ENCODE measurements at regions not wholly inside any gene's neighbourhood (a gene's known extent, or its start where the extent isn't known, plus 50 kb on each side); places are given as distances from the start of the nearest gene placed in this dataset.
A peak's percentile ranks its signal among the peaks of the same experiment; 100 is the strongest.

GRCh38 chr7:81135324-81135723, 216.5 kb upstream of the SEMA3C start:
- Histone ChIP-seq H3K9me1 (replicated peaks; ENCODE audit: control insufficient read depth, extremely low read depth, insufficient read depth, low read length) (no peaks in the 10 kb centered on the region), H3K4me1 (ENCODE audit: control insufficient read depth, extremely low read depth, insufficient read depth, low read length) (no peaks in the 10 kb centered on the region), H3K9ac (replicated peaks; ENCODE audit: extremely low read depth, insufficient read depth, low read length) (no peak overlapping the region), H3K27ac (ENCODE audit: insufficient read depth, low read depth, low read length) (no peak overlapping the region), H3K4me3 (replicated peaks in 1 of 3; ENCODE audit: insufficient read depth in 1 of 3, low read depth in 1 of 3, low read length in 3 of 3) (no peak overlapping the region), H3K9me3 (replicated peaks; ENCODE audit: control insufficient read depth, insufficient read depth, low read length) (no peaks in the 10 kb centered on the region), H3K36me3 (ENCODE audit: control insufficient read depth in 2 of 2, extremely low read depth in 1 of 2, insufficient read depth in 2 of 2, low read length in 2 of 2) (no peaks in the 10 kb centered on the region), H2AFZ (ENCODE audit: low read depth, low read length) (no peak overlapping the region), H3K79me2 (ENCODE audit: control insufficient read depth, insufficient read depth, low read length) (no peaks in the 10 kb centered on the region), H3K4me2 (ENCODE audit: insufficient read depth, low read length) (no peak overlapping the region), H3K27me3 (ENCODE audit: control insufficient read depth in 2 of 2, insufficient read depth in 2 of 2, low read length in 2 of 2) (no peaks in the 10 kb centered on the region), H4K20me1 (replicated peaks; ENCODE audit: control insufficient read depth, extremely low read depth, insufficient read depth, low read length) (no peaks in the 10 kb centered on the region)
- FAIRE-seq (no peak), DNase-seq (ENCODE audit: low read depth, low spot score) (no peak)
- dilution Hi-C loops (cut with MboI; ENCODE audit: extremely low pct_ligation_motif_present, low sequenced_read_pairs) (no loop called here), intact Hi-C loops (cut with micrococcal nuclease) (no loop called here)
- ChIA-PET CTCF (no interaction called here), POLR2A (no interaction called here)
- BruUV-seq (replicated peaks), result no TSS peak
- TF ChIP-seq POLR2AphosphoS5 (IDR thresholded peaks at IDR 0.05; ENCODE audit: insufficient read depth, low read depth, low read length) (no peak), GATA2 (IDR thresholded peaks at IDR 0.05; ENCODE audit: insufficient read depth, insufficient read length, low read depth, low read length) (no peak), POLR2A (IDR thresholded peaks at IDR 0.05; ENCODE audit: low read depth, low read length) (no peak), MYC (IDR thresholded peaks at IDR 0.05; ENCODE audit: low read depth, low read length) (no peak)

- H3K27me3 ChIP-seq (ENCODE audit: control insufficient read depth in 2 of 2, insufficient read depth in 2 of 2, low read length in 2 of 2), result no peaks in the 10 kb centered on the region
- H3K79me2 ChIP-seq (ENCODE audit: control insufficient read depth, insufficient read depth, low read length), result no peaks in the 10 kb centered on the region
- dilution Hi-C loops (cut with MboI; ENCODE audit: extremely low pct_ligation_motif_present, low sequenced_read_pairs) (no loop called here), intact Hi-C loops (cut with micrococcal nuclease) (no loop called here)
- no TSS peak for BruUV-seq (replicated peaks)
- no peaks in the 10 kb centered on the region for H3K4me1 ChIP-seq (ENCODE audit: control insufficient read depth, extremely low read depth, insufficient read depth, low read length)
- no peak overlapping the region for H2AFZ ChIP-seq (ENCODE audit: low read depth, low read length)
- H3K9me1 ChIP-seq (replicated peaks; ENCODE audit: control insufficient read depth, extremely low read depth, insufficient read depth, low read length), result no peaks in the 10 kb centered on the region
- no peak overlapping the region for H3K27ac ChIP-seq (ENCODE audit: insufficient read depth, low read depth, low read length)
- TF ChIP-seq EZH2 (IDR thresholded peaks at IDR 0.05; ENCODE audit: borderline replicate concordance, low read depth, low read length, severe bottlenecking) (no peak), MYC (IDR thresholded peaks at IDR 0.05; ENCODE audit: low read depth, low read length) (no peak), JUN (IDR thresholded peaks at IDR 0.05; ENCODE audit: borderline replicate concordance, insufficient read depth, insufficient read length, low read depth) (no peak), FOS (IDR thresholded peaks at IDR 0.05; ENCODE audit: borderline replicate concordance, insufficient read depth, low read length) (no peak), GATA2 (IDR thresholded peaks at IDR 0.05; ENCODE audit: insufficient read depth, insufficient read length, low read depth, low read length) (no peak), POLR2AphosphoS5 (IDR thresholded peaks at IDR 0.05; ENCODE audit: insufficient read depth, low read depth, low read length) (no peak), MAX (IDR thresholded peaks at IDR 0.05; ENCODE audit: insufficient read depth, insufficient read length) (no peak), POLR2A (IDR thresholded peaks at IDR 0.05; ENCODE audit: low read depth, low read length) (no peak), CTCF (IDR thresholded peaks at IDR 0.05; ENCODE audit: extremely low read depth in 1 of 2, insufficient read depth in 1 of 2, low read depth in 1 of 2, low read length in 2 of 2) (no peak)
- POLR2A ChIA-PET, result no interaction called here
- H3K36me3 ChIP-seq (ENCODE audit: control insufficient read depth in 2 of 2, extremely low read depth in 1 of 2, insufficient read depth in 2 of 2, low read length in 2 of 2), result no peaks in the 10 kb centered on the region
- H4K20me1 ChIP-seq (replicated peaks; ENCODE audit: control insufficient read depth, extremely low read depth, insufficient read depth, low read length), result no peaks in the 10 kb centered on the region
- no peak for FAIRE-seq
- CTCF ChIA-PET, result interaction anchor here (0.6 to 1.8 kb wide), 4 partner anchors 9 to 330 kb away, joined by 3 to 4 read pairs (median 3); no protein-coding TSS in a partner anchor
- H3K9ac ChIP-seq (replicated peaks; ENCODE audit: extremely low read depth, insufficient read depth, low read length), result no peak overlapping the region
- H3K4me2 ChIP-seq (ENCODE audit: insufficient read depth, low read length), result no peak overlapping the region
- H3K9me3 ChIP-seq (replicated peaks; ENCODE audit: control insufficient read depth, insufficient read depth, low read length), result no peaks in the 10 kb centered on the region
- H3K4me3 ChIP-seq (replicated peaks in 1 of 3; ENCODE audit: insufficient read depth in 1 of 3, low read depth in 1 of 3, low read length in 3 of 3), result no peak overlapping the region
- peak; percentile 10 for DNase-seq (ENCODE audit: low read depth, low spot score)
Observed at GRCh38 chr7:81128011-81128410, 209.2 kb upstream of the SEMA3C start.
